ENCODE measurements at regions not wholly inside any gene's neighbourhood (a gene's known extent, or its start where the extent isn't known, plus 50 kb on each side); places are given as distances from the start of the nearest gene placed in this dataset.

- TF ChIP-seq CTCF (IDR thresholded peaks at IDR 0.05; ENCODE audit: low read depth, low read length) (no peak), POLR2A (IDR thresholded peaks at IDR 0.05; ENCODE audit: extremely low read depth, insufficient read length) (no peak), MYC (IDR thresholded peaks at IDR 0.05; ENCODE audit: low read depth, low read length) (no peak)
Observed at GRCh38 chr7:81264116-81264515, 345.3 kb upstream of the SEMA3C start.
